ENCODE measurements at regions not wholly inside any gene's neighbourhood (a gene's known extent, or its start where the extent isn't known, plus 50 kb on each side); places are given as distances from the start of the nearest gene placed in this dataset.

- no peak overlapping the region for H3K27ac ChIP-seq (ENCODE audit: extremely low read depth, low read depth, low read length)
- TF ChIP-seq ZNF239 (tag by site-specific recombination; IDR thresholded peaks at IDR 0.05), result no peak
- POLR2A ChIA-PET, result no interaction called here
- no peaks in the 10 kb centered on the region for H3K9me3 ChIP-seq (ENCODE audit: control insufficient read depth, insufficient read depth, low read depth, low read length)
- H3K36me3 ChIP-seq (ENCODE audit: control insufficient read depth in 2 of 2, insufficient read depth in 1 of 2, low read length in 2 of 2), result no peaks in the 10 kb centered on the region
- CTCF ChIA-PET, result interaction anchor here (0.8 kb wide), 1 partner anchor 91 kb away, joined by 3 read pairs; no protein-coding TSS in a partner anchor
- no peaks in the 10 kb centered on the region for H3K4me1 ChIP-seq (ENCODE audit: control insufficient read depth, insufficient read depth, low read length)
- H3K4me3 ChIP-seq (ENCODE audit: low read depth, low read length), result no peak overlapping the region
These were observed 175.0 kb upstream of the CYRIA start for GRCh38 chr2:16840496-16841172.

- no peak for TF ChIP-seq RBAK (tag by site-specific recombination; IDR thresholded peaks at IDR 0.05)
- no peak for TF ChIP-seq ZNF433 (tag by site-specific recombination; IDR thresholded peaks at IDR 0.05; ENCODE audit: low read depth)
- no peak for TF ChIP-seq ZBTB7A (tag by site-specific recombination; IDR thresholded peaks at IDR 0.05; ENCODE audit: low read depth)
- TF ChIP-seq ZNF391 (tag by site-specific recombination; IDR thresholded peaks at IDR 0.05; ENCODE audit: borderline replicate concordance, low read depth), result no peak
- TF ChIP-seq ZNF530 (tag by site-specific recombination; IDR thresholded peaks at IDR 0.05; ENCODE audit: low read depth), result no peak
- no peak for TF ChIP-seq ZBTB26 (tag by site-specific recombination; optimal IDR thresholded peaks at IDR 0.05)
- TF ChIP-seq ZSCAN18 (tag by site-specific recombination; IDR thresholded peaks at IDR 0.05), result no peak
- TF ChIP-seq ZNF169 (tag by site-specific recombination; IDR thresholded peaks at IDR 0.05), result no peak
- no peak for TF ChIP-seq ZNF624 (tag by site-specific recombination; IDR thresholded peaks at IDR 0.05)
- no peak for TF ChIP-seq ZNF837 (tag by site-specific recombination; IDR thresholded peaks at IDR 0.05)
- TF ChIP-seq ZNF426 (tag by site-specific recombination; IDR thresholded peaks at IDR 0.05), result no peak
- H3K9me3 ChIP-seq (ENCODE audit: control insufficient read depth, insufficient read depth, low read depth, low read length), result no peaks in the 10 kb centered on the region
- ChIA-PET CTCF (no interaction called here), POLR2A (no interaction called here)
- H3K36me3 ChIP-seq (ENCODE audit: control insufficient read depth in 2 of 2, insufficient read depth in 1 of 2, low read length in 2 of 2), result no peaks in the 10 kb centered on the region
- no peak overlapping the region for H3K4me3 ChIP-seq (ENCODE audit: low read depth, low read length)
- no peaks in the 10 kb centered on the region for H3K4me1 ChIP-seq (ENCODE audit: control insufficient read depth, insufficient read depth, low read length)
- no peak overlapping the region for H3K27ac ChIP-seq (ENCODE audit: extremely low read depth, low read depth, low read length)
These were observed 167.3 kb upstream of the CYRIA start for GRCh38 chr2:16832910-16833309.

GRCh38 chr2:16828828-16829160, 163.2 kb upstream of the CYRIA start:
- no peak overlapping the region for H3K27ac ChIP-seq (ENCODE audit: extremely low read depth, low read depth, low read length)
- H3K36me3 ChIP-seq (ENCODE audit: control insufficient read depth in 2 of 2, insufficient read depth in 1 of 2, low read length in 2 of 2), result no peaks in the 10 kb centered on the region
- CTCF ChIA-PET, result no interaction called here
- no peak overlapping the region for H3K4me3 ChIP-seq (ENCODE audit: low read depth, low read length)
- no peaks in the 10 kb centered on the region for H3K9me3 ChIP-seq (ENCODE audit: control insufficient read depth, insufficient read depth, low read depth, low read length)
- no peaks in the 10 kb centered on the region for H3K4me1 ChIP-seq (ENCODE audit: control insufficient read depth, insufficient read depth, low read length)
- POLR2A ChIA-PET, result no interaction called here
- TF ChIP-seq ZNF530 (tag by site-specific recombination; IDR thresholded peaks at IDR 0.05; ENCODE audit: low read depth), result no peak
- TF ChIP-seq ZNF394 (tag by site-specific recombination; IDR thresholded peaks at IDR 0.05; ENCODE audit: borderline replicate concordance), result no peak
- no peak for TF ChIP-seq ZNF510 (tag by site-specific recombination; IDR thresholded peaks at IDR 0.05; ENCODE audit: insufficient replicate concordance)
- no peak for TF ChIP-seq ZNF311 (tag by site-specific recombination; IDR thresholded peaks at IDR 0.05; ENCODE audit: borderline replicate concordance)
- TF ChIP-seq ZNF664 (tag by site-specific recombination; IDR thresholded peaks at IDR 0.05), result no peak
- no peak for TF ChIP-seq SALL2 (tag by site-specific recombination; IDR thresholded peaks at IDR 0.05; ENCODE audit: borderline replicate concordance)
- TF ChIP-seq BCL11A (tag by site-specific recombination; IDR thresholded peaks at IDR 0.05; ENCODE audit: low read depth), result no peak
- TF ChIP-seq ZNF449 (tag by site-specific recombination; IDR thresholded peaks at IDR 0.05), result no peak
- TF ChIP-seq ZNF558 (tag by site-specific recombination; IDR thresholded peaks at IDR 0.05), result no peak
- TF ChIP-seq KLF7 (tag by site-specific recombination; IDR thresholded peaks at IDR 0.05; ENCODE audit: borderline replicate concordance), result no peak
- no peak for TF ChIP-seq ZNF488 (tag by site-specific recombination; IDR thresholded peaks at IDR 0.05)
- TF ChIP-seq ZNF560 (tag by site-specific recombination; IDR thresholded peaks at IDR 0.05; ENCODE audit: borderline replicate concordance), result no peak
- no peak for TF ChIP-seq ZNF692 (tag by site-specific recombination; IDR thresholded peaks at IDR 0.05)
- no peak for TF ChIP-seq ZNF140 (tag by site-specific recombination; IDR thresholded peaks at IDR 0.05)
